ENCODE measurements at regions not wholly inside any gene's neighbourhood (a gene's known extent, or its start where the extent isn't known, plus 50 kb on each side); places are given as distances from the start of the nearest gene placed in this dataset.
"Not testable (repeated sequence)": the region's sequence is repeated elsewhere in the genome, so short reads cannot be mapped to it uniquely, and the experiment has no call there.

DNA sequence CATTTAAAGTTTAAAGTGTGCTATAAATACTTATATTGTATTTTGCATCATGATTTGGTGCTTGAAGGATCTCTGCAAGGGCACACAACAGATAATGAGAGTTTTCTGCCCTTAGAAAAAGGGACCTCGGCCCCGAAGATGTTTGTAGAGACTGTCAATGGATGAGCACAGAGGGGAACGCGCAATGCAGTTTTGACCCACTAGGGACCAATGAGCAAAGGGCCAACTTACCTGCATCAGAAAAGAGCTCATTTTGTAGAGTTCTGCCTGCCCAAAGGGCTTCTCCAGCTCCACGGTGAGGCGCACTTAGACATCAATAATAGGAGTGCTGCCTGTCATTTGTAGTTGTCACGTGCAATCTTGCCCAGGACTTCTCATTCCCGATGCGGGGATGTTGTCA is 91.1 kb downstream of the BUB3 start:
- H3K27me3 Mint-ChIP-seq, result no peaks in the 10 kb centered on the region
- no peaks in the 10 kb centered on the region for H3K4me1 Mint-ChIP-seq (ENCODE audit: low read depth)
- H3K4me3 Mint-ChIP-seq (ENCODE audit: low read depth), result no peak overlapping the region
- TF ChIP-seq, protein P1, sequence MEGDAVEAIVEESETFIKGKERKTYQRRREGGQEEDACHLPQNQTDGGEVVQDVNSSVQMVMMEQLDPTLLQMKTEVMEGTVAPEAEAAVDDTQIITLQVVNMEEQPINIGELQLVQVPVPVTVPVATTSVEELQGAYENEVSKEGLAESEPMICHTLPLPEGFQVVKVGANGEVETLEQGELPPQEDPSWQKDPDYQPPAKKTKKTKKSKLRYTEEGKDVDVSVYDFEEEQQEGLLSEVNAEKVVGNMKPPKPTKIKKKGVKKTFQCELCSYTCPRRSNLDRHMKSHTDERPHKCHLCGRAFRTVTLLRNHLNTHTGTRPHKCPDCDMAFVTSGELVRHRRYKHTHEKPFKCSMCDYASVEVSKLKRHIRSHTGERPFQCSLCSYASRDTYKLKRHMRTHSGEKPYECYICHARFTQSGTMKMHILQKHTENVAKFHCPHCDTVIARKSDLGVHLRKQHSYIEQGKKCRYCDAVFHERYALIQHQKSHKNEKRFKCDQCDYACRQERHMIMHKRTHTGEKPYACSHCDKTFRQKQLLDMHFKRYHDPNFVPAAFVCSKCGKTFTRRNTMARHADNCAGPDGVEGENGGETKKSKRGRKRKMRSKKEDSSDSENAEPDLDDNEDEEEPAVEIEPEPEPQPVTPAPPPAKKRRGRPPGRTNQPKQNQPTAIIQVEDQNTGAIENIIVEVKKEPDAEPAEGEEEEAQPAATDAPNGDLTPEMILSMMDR (IDR thresholded peaks at IDR 0.05; ENCODE audit: unreplicated experiment), result peak; percentile 23
- no peaks in the 10 kb centered on the region for H3K36me3 Mint-ChIP-seq (ENCODE audit: insufficient read depth)
- H3K27ac Mint-ChIP-seq, result no peak overlapping the region
- DNase-seq (ENCODE audit: low spot score, unreplicated experiment), result no peak
- H3K9me3 Mint-ChIP-seq (ENCODE audit: low read depth), result no peaks in the 10 kb centered on the region

DNA sequence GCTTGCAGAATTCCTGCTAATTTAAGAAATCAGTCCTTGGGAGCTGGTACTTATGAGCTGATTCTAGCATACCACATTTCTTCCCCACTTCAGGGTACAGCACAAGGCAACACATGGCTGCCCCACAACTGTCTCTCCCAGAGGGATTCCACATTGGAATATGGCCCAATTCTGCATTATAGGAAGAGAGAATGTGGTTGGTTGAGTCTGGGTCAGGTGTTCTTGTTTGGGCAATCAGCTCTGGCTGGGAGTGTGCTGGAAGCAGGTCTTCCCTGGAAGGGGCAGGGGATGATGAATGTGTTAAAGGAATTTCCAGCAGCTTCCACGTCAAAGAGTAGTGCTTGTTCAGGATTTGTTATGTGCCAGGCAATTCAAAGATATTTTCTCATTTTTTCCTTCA is 95.7 kb downstream of the BUB3 start:
- H3K27ac Mint-ChIP-seq, result no peak overlapping the region
- H3K4me3 Mint-ChIP-seq (ENCODE audit: low read depth), result no peak overlapping the region
- no peaks in the 10 kb centered on the region for H3K9me3 Mint-ChIP-seq (ENCODE audit: low read depth)
- TF ChIP-seq, protein P1 (IDR thresholded peaks at IDR 0.05; ENCODE audit: unreplicated experiment), result no peak
- H3K36me3 Mint-ChIP-seq (ENCODE audit: insufficient read depth), result no peaks in the 10 kb centered on the region
- no peak for DNase-seq (ENCODE audit: low spot score, unreplicated experiment)
- no peaks in the 10 kb centered on the region for H3K27me3 Mint-ChIP-seq
- no peaks in the 10 kb centered on the region for H3K4me1 Mint-ChIP-seq (ENCODE audit: low read depth)

DNA sequence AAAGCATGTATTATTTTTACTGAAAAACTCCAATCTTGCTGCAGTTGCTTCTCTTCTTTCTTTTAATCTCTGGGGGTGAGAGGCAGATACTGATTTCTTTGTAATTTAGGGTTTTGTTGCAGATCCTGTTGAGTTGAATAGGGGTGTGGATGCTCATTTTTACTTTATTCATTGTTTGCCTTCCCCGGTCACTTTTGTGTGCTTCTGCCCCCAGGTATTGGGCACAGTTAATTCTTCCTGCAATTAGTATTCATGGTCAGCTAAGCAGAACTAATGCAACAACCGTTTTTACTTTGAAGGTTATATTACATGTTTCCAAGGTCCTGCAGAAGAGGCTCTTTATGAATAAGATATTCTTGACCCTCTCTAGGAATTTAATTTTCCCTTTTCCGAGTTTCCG is 96.4 kb downstream of the BUB3 start:
- no peaks in the 10 kb centered on the region for H3K9me3 Mint-ChIP-seq (ENCODE audit: low read depth)
- H3K4me1 Mint-ChIP-seq (ENCODE audit: low read depth), result no peaks in the 10 kb centered on the region
- no peak overlapping the region for H3K27ac Mint-ChIP-seq
- DNase-seq (ENCODE audit: low spot score, unreplicated experiment), result no peak
- no peak overlapping the region for H3K4me3 Mint-ChIP-seq (ENCODE audit: low read depth)
- no peaks in the 10 kb centered on the region for H3K27me3 Mint-ChIP-seq
- no peaks in the 10 kb centered on the region for H3K36me3 Mint-ChIP-seq (ENCODE audit: insufficient read depth)
- TF ChIP-seq, protein P1 (IDR thresholded peaks at IDR 0.05; ENCODE audit: unreplicated experiment), result no peak

DNA sequence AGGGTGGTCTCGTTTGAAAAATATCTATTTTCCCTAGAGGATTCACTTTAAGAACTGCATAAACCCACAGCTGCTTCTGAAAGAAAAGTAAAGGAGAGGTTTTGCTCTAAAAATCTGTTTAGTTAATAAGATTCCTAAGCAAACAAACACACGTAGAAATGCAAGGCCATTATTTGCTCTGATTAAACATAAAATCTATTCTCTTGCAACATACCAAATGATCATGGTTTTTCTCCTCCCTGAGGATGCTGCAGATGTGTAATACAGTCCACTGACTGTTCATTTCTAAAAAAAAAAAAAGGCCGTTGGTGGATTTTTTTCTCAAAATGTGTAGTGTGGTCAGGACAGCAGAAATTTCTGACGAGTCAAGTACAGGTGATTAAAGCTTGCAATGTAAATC is 98.6 kb downstream of the BUB3 start:
- Mint-ChIP-seq H3K9me3 (ENCODE audit: low read depth) (no peaks in the 10 kb centered on the region), H3K36me3 (ENCODE audit: insufficient read depth) (no peaks in the 10 kb centered on the region), H3K4me1 (ENCODE audit: low read depth) (no peaks in the 10 kb centered on the region), H3K27ac (no peak overlapping the region), H3K27me3 (no peaks in the 10 kb centered on the region), H3K4me3 (ENCODE audit: low read depth) (no peak overlapping the region)
- TF ChIP-seq, protein P1 (IDR thresholded peaks at IDR 0.05; ENCODE audit: unreplicated experiment), result no peak
- DNase-seq (ENCODE audit: low spot score, unreplicated experiment), result no peak

DNA sequence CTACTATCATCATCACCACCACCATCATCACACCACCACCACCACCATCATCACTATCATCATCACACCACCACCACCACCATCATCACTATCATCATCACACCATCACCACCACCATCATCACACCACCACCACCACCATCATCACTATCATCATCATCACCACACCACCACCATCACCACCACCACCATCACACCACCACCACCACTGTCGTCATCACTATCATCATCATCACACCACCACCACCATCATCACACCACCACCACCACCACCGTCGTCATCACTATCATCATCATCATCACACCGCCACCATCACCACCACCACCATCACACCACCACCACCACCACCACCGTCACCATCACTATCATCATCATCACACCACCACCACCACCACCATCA is 100.1 kb downstream of the BUB3 start:
- H3K4me3 Mint-ChIP-seq (ENCODE audit: low read depth); DNase-seq (ENCODE audit: low spot score, unreplicated experiment); H3K36me3 Mint-ChIP-seq (ENCODE audit: insufficient read depth); H3K27ac Mint-ChIP-seq; H3K9me3 Mint-ChIP-seq (ENCODE audit: low read depth); H3K27me3 Mint-ChIP-seq; H3K4me1 Mint-ChIP-seq (ENCODE audit: low read depth): not testable (repeated sequence)

DNA sequence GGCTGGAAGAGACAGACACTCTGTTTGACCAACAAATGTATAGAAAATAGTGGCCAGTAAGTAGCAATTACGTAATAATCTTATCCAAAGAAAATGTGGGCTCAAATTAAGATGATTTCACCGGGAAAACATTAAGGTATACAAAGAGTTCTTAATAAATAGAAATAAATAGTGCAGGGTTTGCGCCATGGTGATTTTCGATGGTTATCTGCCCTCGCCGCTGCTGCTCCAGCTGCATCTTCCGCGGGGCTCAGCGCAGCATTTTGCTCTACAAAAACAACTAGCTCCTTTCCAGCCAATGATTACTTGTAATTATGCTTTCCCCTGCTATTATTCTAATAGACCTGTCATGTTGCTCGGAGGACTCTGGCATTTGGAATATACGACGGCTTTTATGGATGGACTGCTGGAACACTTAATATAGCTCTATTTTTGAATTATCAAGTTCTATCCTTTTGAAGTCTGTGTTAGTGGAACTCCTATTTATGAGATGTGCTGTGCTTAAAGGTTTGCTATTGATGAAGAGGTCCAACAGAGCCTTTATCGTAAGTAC is 103.8 kb downstream of the BUB3 start:
- Mint-ChIP-seq H3K36me3 (ENCODE audit: insufficient read depth) (no peaks in the 10 kb centered on the region), H3K27me3 (no peaks in the 10 kb centered on the region), H3K9me3 (ENCODE audit: low read depth) (no peaks in the 10 kb centered on the region), H3K4me3 (ENCODE audit: low read depth) (no peak overlapping the region), H3K4me1 (ENCODE audit: low read depth) (no peaks in the 10 kb centered on the region), H3K27ac (no peak overlapping the region)
- TF ChIP-seq, protein P1 (IDR thresholded peaks at IDR 0.05; ENCODE audit: unreplicated experiment), result no peak
- DNase-seq (ENCODE audit: low spot score, unreplicated experiment), result no peak

Measured in progenitor cell of endocrine pancreas (in vitro differentiated cells).